CD4-positive, alpha-beta T cell (primary cell): ENCODE measurements at regions not wholly inside any gene's neighbourhood (a gene's known extent, or its start where the extent isn't known, plus 50 kb on each side); places are given as distances from the start of the nearest gene placed in this dataset.

Source experiments
- ATAC-seq: fragments of 200-7000 bp; cut with Tn5 transposase; one replicate; pipeline ENCODE4 v1.10.0; 2022; ENCODE audit warnings: mild to moderate bottlenecking; ENCODE audit not compliant: poor library complexity
- CTCF ChIA-PET: fragments of 350-600 bp; sonication (Branson Sonifier 250); formaldehyde crosslinking; loops from one replicate; lab custom pipeline; 2021; ENCODE audit warnings: antibody characterized with exemption, inconsistent platforms; lab: Charles Lee
- POLR2A ChIA-PET: fragments of 350-600 bp; sonication (Branson Sonifier 250); formaldehyde crosslinking; loops from one replicate; lab custom pipeline; 2021; ENCODE audit warnings: antibody characterized with exemption, inconsistent platforms; lab: Charles Lee
- DNase-seq, 14 experiments: peaks; one replicate each; pipeline ENCODE4 v3.0.0-alpha.2; 2013 to 2020; ENCODE audit warnings: mixed read lengths in 2 of 14
- H3K27ac ChIP-seq, 2 donors: one replicate each; pipeline versions ENCODE4 v1.5.1 to v1.7.0; 2013; ENCODE audit warnings: low read length in 2 of 2, low read depth in 1 of 2, mild to moderate bottlenecking in 1 of 2
- H3K27me3 ChIP-seq, 2 experiments: 1 replicate in 1 of 2; 2 replicates in 1 of 2; pipeline versions ENCODE4 v1.6.1 to v1.7.0; 2013; ENCODE audit warnings: low read length in 2 of 2, control low read depth in 1 of 2, mild to moderate bottlenecking in 1 of 2, moderate library complexity in 1 of 2; ENCODE audit not compliant: insufficient read depth in 2 of 2, control insufficient read depth in 1 of 2
- H3K36me3 ChIP-seq: one replicate; pipeline ENCODE4 v1.6.1; 2013; ENCODE audit warnings: low read length, control low read depth; ENCODE audit not compliant: insufficient read depth
- H3K4me1 ChIP-seq: one replicate; pipeline ENCODE4 v1.6.1; 2013; ENCODE audit warnings: low read length, control low read depth; ENCODE audit not compliant: insufficient read depth
- H3K4me3 ChIP-seq: one replicate; pipeline ENCODE4 v1.5.1; 2013; ENCODE audit warnings: mild to moderate bottlenecking, low read length, moderate library complexity
- H3K9me3 ChIP-seq, 2 experiments: 1 replicate in 1 of 2; 2 replicates in 1 of 2; pipeline versions ENCODE4 v1.6.1 to v1.7.0; 2013; ENCODE audit warnings: low read length in 2 of 2, mild to moderate bottlenecking in 2 of 2, control low read depth in 1 of 2, moderate library complexity in 1 of 2; ENCODE audit not compliant: control insufficient read depth in 1 of 2, insufficient read depth in 1 of 2
- H3K27ac Mint-ChIP-seq: one replicate; pipeline ENCODE4 v1.8.0; 2020; ENCODE audit warnings: mixed read lengths
- H3K27me3 Mint-ChIP-seq: one replicate; pipeline ENCODE4 v1.8.0; 2021; ENCODE audit warnings: mixed read lengths
- H3K36me3 Mint-ChIP-seq: one replicate; pipeline ENCODE4 v1.8.0; 2021; ENCODE audit warnings: low read depth, mixed read lengths
- H3K4me1 Mint-ChIP-seq: one replicate; pipeline ENCODE4 v1.8.0; 2021; ENCODE audit warnings: low read depth, mixed read lengths
- H3K4me3 Mint-ChIP-seq: one replicate; pipeline ENCODE4 v1.8.0; 2020; ENCODE audit warnings: mild to moderate bottlenecking, mixed read lengths
- H3K9me3 Mint-ChIP-seq: one replicate; pipeline ENCODE4 v1.8.0; 2020; ENCODE audit warnings: mixed read lengths
- CTCF ChIP-seq: fragments of 200-600 bp; IDR thresholded peaks from one replicate; pipeline ENCODE4 v1.8.0; 2022; ENCODE audit warnings: antibody characterized with exemption, mild to moderate bottlenecking
- intact Hi-C, 2 experiments: fragments of 100-400 bp; cut with DNase I in 1 of 2; cut with micrococcal nuclease in 1 of 2; formaldehyde crosslinking; loops; one replicate each; pipeline versions ENCODE4 v1.15.1 to v1.9.0; 2023 to 2025; cut with DNase I, micrococcal nuclease

GRCh38 chr10:33809732-33810131 is 475.3 kb upstream of the NRP1 start:
- intact Hi-C loops, result no loop called here
- no peaks in the 10 kb centered on the region for H3K36me3 ChIP-seq
- no peak for DNase-seq
- ATAC-seq, result no peak
- Mint-ChIP-seq H3K9me3 (no peaks in the 10 kb centered on the region), H3K27me3 (no peaks in the 10 kb centered on the region), H3K36me3 (no peaks in the 10 kb centered on the region), H3K27ac (no peak overlapping the region), H3K4me3 (no peak overlapping the region), H3K4me1 (no peaks in the 10 kb centered on the region)
- no peak overlapping the region for H3K4me3 ChIP-seq
- no peaks in the 10 kb centered on the region for H3K4me1 ChIP-seq
- no peaks in the 10 kb centered on the region for H3K27me3 ChIP-seq
- CTCF ChIA-PET, result no interaction called here
- POLR2A ChIA-PET, result no interaction called here
- TF ChIP-seq CTCF, result no peak
- no peaks in the 10 kb centered on the region for H3K9me3 ChIP-seq
- no peak overlapping the region for H3K27ac ChIP-seq

GRCh38 chr10:33808475-33808874 is 474.0 kb upstream of the NRP1 start:
- no peaks in the 10 kb centered on the region for H3K9me3 ChIP-seq
- no peak for TF ChIP-seq CTCF
- no peaks in the 10 kb centered on the region for H3K4me1 ChIP-seq
- ATAC-seq (no peak), DNase-seq (no peak)
- Mint-ChIP-seq H3K4me1 (no peaks in the 10 kb centered on the region), H3K36me3 (no peaks in the 10 kb centered on the region), H3K27ac (no peak overlapping the region), H3K9me3 (no peaks in the 10 kb centered on the region), H3K4me3 (no peak overlapping the region), H3K27me3 (no peaks in the 10 kb centered on the region)
- no peaks in the 10 kb centered on the region for H3K27me3 ChIP-seq
- no peaks in the 10 kb centered on the region for H3K36me3 ChIP-seq
- CTCF ChIA-PET, result no interaction called here
- H3K4me3 ChIP-seq, result no peak overlapping the region
- intact Hi-C loops, result no loop called here
- POLR2A ChIA-PET, result no interaction called here
- no peak overlapping the region for H3K27ac ChIP-seq

GRCh38 chr10:33807531-33808359 is 473.3 kb upstream of the NRP1 start:
- Mint-ChIP-seq H3K4me3 (no peak overlapping the region), H3K36me3 (no peaks in the 10 kb centered on the region), H3K27me3 (no peaks in the 10 kb centered on the region), H3K9me3 (no peaks in the 10 kb centered on the region), H3K27ac (no peak overlapping the region), H3K4me1 (no peaks in the 10 kb centered on the region)
- H3K36me3 ChIP-seq, result no peaks in the 10 kb centered on the region
- DNase-seq, result no peak
- no peak overlapping the region for H3K27ac ChIP-seq
- H3K4me3 ChIP-seq, result no peak overlapping the region
- no peaks in the 10 kb centered on the region for H3K27me3 ChIP-seq
- CTCF ChIA-PET, result no interaction called here
- no peaks in the 10 kb centered on the region for H3K4me1 ChIP-seq
- intact Hi-C loops, result no loop called here
- H3K9me3 ChIP-seq, result no peaks in the 10 kb centered on the region
- ATAC-seq, result no peak
- TF ChIP-seq CTCF, result no peak
- POLR2A ChIA-PET, result no interaction called here
